A673 (cell line): ENCODE measurements at regions not wholly inside any gene's neighbourhood (a gene's known extent, or its start where the extent isn't known, plus 50 kb on each side); places are given as distances from the start of the nearest gene placed in this dataset.

Experiments used
- BruUV-seq: library from RNA; stranded (reverse); fragments of 400-500 nt; replicated peaks from 2 replicates; lab custom pipeline; 2021; lab: Mats Ljungman, UMichigan
- CTCF ChIA-PET: fragments of 300-600 bp; sonication (Branson Sonifier 250); formaldehyde crosslinking; loops from one replicate; lab custom pipeline; 2022; ENCODE audit warnings: antibody characterized with exemption; lab: Charles Lee
- POLR2A ChIA-PET: fragments of 300-600 bp; sonication (Branson Sonifier 250); formaldehyde crosslinking; loops from one replicate; lab custom pipeline; 2022; ENCODE audit warnings: antibody characterized with exemption; ENCODE audit not compliant: low non-redundant PET; lab: Charles Lee
- DNase-seq: peaks from one replicate; pipeline ENCODE4 v3.0.0-alpha.2; 2015; ENCODE audit warnings: low spot score
- H3K27ac ChIP-seq: fragments of 200-600 bp; sonication (generic); 2 replicates; pipeline ENCODE4 v1.5.1; 2016; ENCODE audit warnings: mixed run types, low read depth, mild to moderate bottlenecking, mixed read lengths, antibody characterized with exemption, low read length; ENCODE audit not compliant: poor library complexity, severe bottlenecking
- H3K27me3 ChIP-seq: fragments of 200-600 bp; sonication (generic); replicated peaks from 2 replicates; pipeline ENCODE4 v1.6.1; 2017; ENCODE audit warnings: mixed run types, low read depth, mild to moderate bottlenecking, mixed read lengths, antibody characterized with exemption, low read length; ENCODE audit not compliant: insufficient read depth, poor library complexity
- H3K36me3 ChIP-seq: fragments of 200-600 bp; sonication (generic); 2 replicates; pipeline ENCODE4 v1.6.1; 2016; ENCODE audit warnings: mixed run types, mild to moderate bottlenecking, mixed read lengths, antibody characterized with exemption, low read length; ENCODE audit not compliant: insufficient read depth, poor library complexity, severe bottlenecking
- H3K4me1 ChIP-seq: fragments of 200-600 bp; sonication (generic); 2 replicates; pipeline ENCODE4 v1.6.1; 2017; ENCODE audit warnings: mixed run types, mild to moderate bottlenecking, mixed read lengths, antibody characterized with exemption, low read length; ENCODE audit not compliant: insufficient read depth, poor library complexity, severe bottlenecking
- H3K4me3 ChIP-seq: fragments of 200-600 bp; sonication (generic); 2 replicates; pipeline ENCODE4 v1.5.1; 2016; ENCODE audit warnings: low read depth, mixed run types, mild to moderate bottlenecking, mixed read lengths, low read length; ENCODE audit not compliant: poor library complexity, severe bottlenecking
- H3K9me3 ChIP-seq: fragments of 200-600 bp; sonication (generic); 2 replicates; pipeline ENCODE4 v1.6.1; 2016; ENCODE audit warnings: mixed run types, low read depth, mild to moderate bottlenecking, mixed read lengths, antibody characterized with exemption, low read length; ENCODE audit not compliant: poor library complexity, severe bottlenecking
- CTCF ChIP-seq: fragments of 300-800, 200-600 bp; sonication (generic); conservative IDR thresholded peaks from 2 replicates; pipeline ENCODE4 v1.5.1; 2017; ENCODE audit warnings: low read depth, mild to moderate bottlenecking, antibody characterized with exemption, low read length, moderate library complexity, mixed read lengths
- EZH2 ChIP-seq: fragments of 200-600 bp; sonication (generic); IDR thresholded peaks from 2 replicates; pipeline ENCODE4 v1.6.1; 2017; ENCODE audit warnings: borderline replicate concordance, low read depth, mild to moderate bottlenecking, mixed read lengths, antibody characterized with exemption, low read length; ENCODE audit not compliant: poor library complexity, severe bottlenecking
- intact Hi-C: fragments of 100-400 bp; cut with micrococcal nuclease; formaldehyde crosslinking; loops from one replicate; pipeline ENCODE4 v1.10.0; 2022; ENCODE audit not compliant: unreplicated experiment

- CTCF ChIA-PET, result no interaction called here
- Histone ChIP-seq H3K4me3 (no peak overlapping the region), H3K27me3 (peaks cover 33% of the 10 kb centered on the region), H3K4me1 (no peaks in the 10 kb centered on the region), H3K9me3 (no peaks in the 10 kb centered on the region), H3K36me3 (no peaks in the 10 kb centered on the region), H3K27ac (no peak overlapping the region)
- TF ChIP-seq CTCF, result no peak
- no peak for TF ChIP-seq EZH2
- peak; percentile 10 for DNase-seq
- intact Hi-C loops, result no loop called here
- POLR2A ChIA-PET, result no interaction called here
- no TSS peak for BruUV-seq
These were observed 166.9 kb downstream of the IER5 start for GRCh38 chr1:181255270-181255929.

DNA sequence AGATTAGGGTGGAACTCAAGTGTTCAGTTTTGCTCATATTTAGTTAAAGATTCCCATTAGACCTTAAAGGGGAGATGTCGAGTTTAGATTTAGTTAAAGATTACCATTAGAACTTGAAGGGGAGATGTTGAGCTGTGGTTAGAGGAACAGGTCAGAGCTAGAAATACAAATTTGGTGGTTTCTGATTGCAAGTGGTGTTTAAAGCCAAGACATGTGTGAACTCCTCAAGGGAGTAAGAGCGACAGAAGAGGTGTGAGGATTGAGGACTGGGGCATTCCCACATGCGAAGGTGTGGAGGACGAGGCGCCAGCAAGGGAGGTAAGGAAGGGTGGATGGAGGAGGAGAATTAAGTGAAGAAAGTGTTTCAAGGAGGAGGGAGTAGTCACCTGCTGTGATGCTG lies 168.6 kb downstream of the IER5 start:
- ChIA-PET CTCF (no interaction called here), POLR2A (no interaction called here)
- no TSS peak for BruUV-seq
- H3K36me3 ChIP-seq, result no peaks in the 10 kb centered on the region
- H3K27ac ChIP-seq, result no peak overlapping the region
- no peaks in the 10 kb centered on the region for H3K4me1 ChIP-seq
- H3K27me3 ChIP-seq, result peaks cover 36% of the 10 kb centered on the region
- no peak overlapping the region for H3K4me3 ChIP-seq
- TF ChIP-seq CTCF, result no peak
- TF ChIP-seq EZH2, result no peak
- no peak for DNase-seq
- intact Hi-C loops, result no loop called here
- H3K9me3 ChIP-seq, result no peaks in the 10 kb centered on the region

- Histone ChIP-seq H3K9me3 (no peaks in the 10 kb centered on the region), H3K36me3 (no peaks in the 10 kb centered on the region), H3K4me3 (no peak overlapping the region), H3K27ac (no peak overlapping the region), H3K4me1 (no peaks in the 10 kb centered on the region), H3K27me3 (peaks cover 40% of the 10 kb centered on the region)
- ChIA-PET CTCF (no interaction called here), POLR2A (no interaction called here)
- TF ChIP-seq EZH2 (no peak), CTCF (no peak)
- no TSS peak for BruUV-seq
- DNase-seq, result no peak
- intact Hi-C loops, result no loop called here
These were observed 170.7 kb downstream of the IER5 start for GRCh38 chr1:181259026-181259745.
